ENCODE measurements at regions not wholly inside any gene's neighbourhood (a gene's known extent, or its start where the extent isn't known, plus 50 kb on each side); places are given as distances from the start of the nearest gene placed in this dataset.

- no peak for DNase-seq
Measured at GRCh38 chr22:48268771-48269552, 1506.5 kb downstream of the TBC1D22A start.

- DNase-seq = no peak
Measured at GRCh38 chr22:48268293-48268692, 1505.8 kb downstream of the TBC1D22A start.

- DNase-seq = no peak
Measured at GRCh38 chr22:48267681-48268080, 1505.2 kb downstream of the TBC1D22A start.

GRCh38 chr22:48265000-48265625 is 1502.7 kb downstream of the TBC1D22A start:
- DNase-seq = no peak

- DNase-seq = no peak
Measured at GRCh38 chr22:48264586-48264985, 1502.1 kb downstream of the TBC1D22A start.

GRCh38 chr22:48263791-48264351 is 1501.4 kb downstream of the TBC1D22A start:
- DNase-seq = no peak

GRCh38 chr22:48263431-48263765 is 1500.9 kb downstream of the TBC1D22A start:
- DNase-seq = no peak

- no peak for DNase-seq
Measured at GRCh38 chr22:48262596-48263430, 1500.4 kb downstream of the TBC1D22A start.

GRCh38 chr22:48261706-48262105 is 1499.3 kb downstream of the TBC1D22A start:
- DNase-seq = no peak

- no peak for DNase-seq
Measured at GRCh38 chr22:48261048-48261621, 1498.7 kb downstream of the TBC1D22A start.

GRCh38 chr22:48259991-48260670 is 1497.7 kb downstream of the TBC1D22A start:
- DNase-seq = no peak

- DNase-seq = no peak
Measured at GRCh38 chr22:48258811-48259210, 1496.4 kb downstream of the TBC1D22A start.

- no peak for DNase-seq
Measured at GRCh38 chr22:48258064-48258701, 1495.7 kb downstream of the TBC1D22A start.

GRCh38 chr22:48257685-48258055 is 1495.2 kb downstream of the TBC1D22A start:
- DNase-seq = no peak

GRCh38 chr22:48256776-48257684 is 1494.6 kb downstream of the TBC1D22A start:
- DNase-seq = no peak

- DNase-seq = no peak
Measured at GRCh38 chr22:48256041-48256739, 1493.7 kb downstream of the TBC1D22A start.

- DNase-seq = no peak
Measured at GRCh38 chr22:48254311-48254873, 1491.9 kb downstream of the TBC1D22A start.

- no peak for DNase-seq
Measured at GRCh38 chr22:48253573-48253972, 1491.1 kb downstream of the TBC1D22A start.

- DNase-seq = no peak
Measured at GRCh38 chr22:48253136-48253535, 1490.7 kb downstream of the TBC1D22A start.

- DNase-seq = no peak
Measured at GRCh38 chr22:48251629-48252028, 1489.2 kb downstream of the TBC1D22A start.

Data from GOT3 (cell line).